MM.1S (cell line): ENCODE measurements at regions not wholly inside any gene's neighbourhood (a gene's known extent, or its start where the extent isn't known, plus 50 kb on each side); places are given as distances from the start of the nearest gene placed in this dataset.

Source experiments
- DNase-seq: peaks from one replicate; pipeline ENCODE4 v3.0.0-alpha.2; 2015
- H2AFZ ChIP-seq: fragments of 300-600 bp; sonication (generic); 2 replicates; pipeline ENCODE4 v1.6.0; 2016; ENCODE audit warnings: antibody characterized with exemption, low read length
- H3F3A ChIP-seq: fragments of 300-600 bp; sonication (generic); 2 replicates; pipeline ENCODE4 v1.6.1; 2016; ENCODE audit warnings: mild to moderate bottlenecking, antibody characterized with exemption, low read length, moderate library complexity, mixed read lengths; ENCODE audit not compliant: insufficient read depth
- H3K27ac ChIP-seq: fragments of 300-600 bp; sonication (generic); 2 replicates; pipeline ENCODE4 v1.5.1; 2016; ENCODE audit warnings: mild to moderate bottlenecking, low read length
- H3K27me3 ChIP-seq: fragments of 300-600 bp; sonication (generic); replicated peaks from 2 replicates; pipeline ENCODE4 v1.6.0; 2016; ENCODE audit warnings: low read length; ENCODE audit not compliant: insufficient read depth
- H3K36me3 ChIP-seq: fragments of 300-600 bp; sonication (generic); replicated peaks from 2 replicates; pipeline ENCODE4 v1.6.1; 2016; ENCODE audit warnings: mild to moderate bottlenecking, low read length, mixed read lengths; ENCODE audit not compliant: insufficient read depth
- H3K4me1 ChIP-seq: fragments of 300-600 bp; sonication (generic); 2 replicates; pipeline ENCODE4 v1.6.1; 2016; ENCODE audit warnings: low read length, mixed read lengths
- H3K4me2 ChIP-seq: fragments of 300-600 bp; sonication (generic); 2 replicates; pipeline ENCODE4 v1.6.0; 2016; ENCODE audit warnings: low read depth, low read length
- H3K4me3 ChIP-seq: fragments of 300-600 bp; sonication (generic); 2 replicates; pipeline ENCODE4 v1.5.1; 2016; ENCODE audit warnings: low read length, mixed read lengths
- H3K79me2 ChIP-seq: fragments of 300-600 bp; sonication (generic); 2 replicates; pipeline ENCODE4 v1.6.1; 2016; ENCODE audit warnings: mixed run types, low read length, mixed read lengths
- H3K9ac ChIP-seq: fragments of 300-600 bp; sonication (generic); 2 replicates; pipeline ENCODE4 v1.6.1; 2016; ENCODE audit warnings: low read length, mixed read lengths
- H3K9me2 ChIP-seq: fragments of 300-600 bp; sonication (generic); replicated peaks from 2 replicates; pipeline ENCODE4 v1.6.1; 2016; ENCODE audit warnings: mild to moderate bottlenecking, low read length, mixed read lengths; ENCODE audit not compliant: insufficient read depth
- H3K9me3 ChIP-seq: fragments of 300-600 bp; sonication (generic); replicated peaks from 2 replicates; pipeline ENCODE4 v1.6.1; 2016; ENCODE audit warnings: mild to moderate bottlenecking, low read length, mixed read lengths; ENCODE audit not compliant: insufficient read depth
- H4K20me1 ChIP-seq: fragments of 300-600 bp; sonication (generic); 2 replicates; pipeline ENCODE4 v1.6.1; 2016; ENCODE audit warnings: mild to moderate bottlenecking, low read length, moderate library complexity, mixed read lengths; ENCODE audit not compliant: insufficient read depth
- CTCF ChIP-seq: fragments of 300-600 bp; sonication (generic); IDR thresholded peaks from 2 replicates; pipeline ENCODE4 v1.5.1; 2016; ENCODE audit warnings: antibody characterized with exemption, low read length, mixed read lengths
- EZH2 ChIP-seq: fragments of 300-600 bp; sonication (generic); optimal IDR thresholded peaks from 2 replicates; pipeline ENCODE3; 2017; ENCODE audit warnings: low read depth, mild to moderate bottlenecking, antibody characterized with exemption, low read length, mixed read lengths
- EZH2phosphoT487 ChIP-seq: fragments of 300-600 bp; sonication (generic); IDR thresholded peaks from 2 replicates; pipeline ENCODE4 v1.6.1; 2018; ENCODE audit warnings: antibody characterized with exemption, low read length

GRCh38 chr17:77068915-77069314 is 71.9 kb upstream of the SEC14L1 start:
- TF ChIP-seq EZH2 = no peak
- no peak for TF ChIP-seq EZH2phosphoT487
- no peak for TF ChIP-seq CTCF
- Histone ChIP-seq H3K79me2 (no peaks in the 10 kb centered on the region), H3K9me3 (no peaks in the 10 kb centered on the region), H3K4me1 (no peaks in the 10 kb centered on the region), H3K9me2 (no peaks in the 10 kb centered on the region), H3F3A (no peaks in the 10 kb centered on the region), H3K36me3 (no peaks in the 10 kb centered on the region), H3K9ac (no peak overlapping the region), H4K20me1 (no peaks in the 10 kb centered on the region), H3K4me3 (no peak overlapping the region), H3K27me3 (peaks cover 10% of the 10 kb centered on the region; the same call in 1 of the 2 replicates), H2AFZ (no peak overlapping the region), H3K4me2 (no peak overlapping the region), H3K27ac (no peak overlapping the region)
- no peak for DNase-seq

GRCh38 chr17:77070888-77071279 is 69.9 kb upstream of the SEC14L1 start:
- Histone ChIP-seq H3K9ac (no peak overlapping the region), H3K9me2 (no peaks in the 10 kb centered on the region), H4K20me1 (no peaks in the 10 kb centered on the region), H3K27ac (no peak overlapping the region), H2AFZ (no peak overlapping the region), H3K4me3 (no peak overlapping the region), H3F3A (no peaks in the 10 kb centered on the region), H3K9me3 (no peaks in the 10 kb centered on the region), H3K4me2 (no peak overlapping the region), H3K79me2 (no peaks in the 10 kb centered on the region), H3K36me3 (no peaks in the 10 kb centered on the region), H3K27me3 (peaks cover 10% of the 10 kb centered on the region; the same call in 1 of the 2 replicates), H3K4me1 (no peaks in the 10 kb centered on the region)
- no peak for DNase-seq
- no peak for TF ChIP-seq CTCF
- no peak for TF ChIP-seq EZH2phosphoT487
- no peak for TF ChIP-seq EZH2

- Histone ChIP-seq H2AFZ (no peak overlapping the region), H3K27me3 (peaks cover 10% of the 10 kb centered on the region; the same call in 1 of the 2 replicates), H3K4me2 (no peak overlapping the region), H3K27ac (no peak overlapping the region), H3K36me3 (no peaks in the 10 kb centered on the region), H3K9me3 (no peaks in the 10 kb centered on the region), H3K9me2 (no peaks in the 10 kb centered on the region), H3K9ac (no peak overlapping the region), H4K20me1 (no peaks in the 10 kb centered on the region), H3K4me3 (no peak overlapping the region), H3K4me1 (no peaks in the 10 kb centered on the region), H3K79me2 (no peaks in the 10 kb centered on the region), H3F3A (no peaks in the 10 kb centered on the region)
- TF ChIP-seq EZH2 (no peak), EZH2phosphoT487 (no peak), CTCF (no peak)
- no peak for DNase-seq
These were observed 68.8 kb upstream of the SEC14L1 start for GRCh38 chr17:77071925-77072490.
